ENCODE measurements at regions not wholly inside any gene's neighbourhood (a gene's known extent, or its start where the extent isn't known, plus 50 kb on each side); places are given as distances from the start of the nearest gene placed in this dataset.

DNA sequence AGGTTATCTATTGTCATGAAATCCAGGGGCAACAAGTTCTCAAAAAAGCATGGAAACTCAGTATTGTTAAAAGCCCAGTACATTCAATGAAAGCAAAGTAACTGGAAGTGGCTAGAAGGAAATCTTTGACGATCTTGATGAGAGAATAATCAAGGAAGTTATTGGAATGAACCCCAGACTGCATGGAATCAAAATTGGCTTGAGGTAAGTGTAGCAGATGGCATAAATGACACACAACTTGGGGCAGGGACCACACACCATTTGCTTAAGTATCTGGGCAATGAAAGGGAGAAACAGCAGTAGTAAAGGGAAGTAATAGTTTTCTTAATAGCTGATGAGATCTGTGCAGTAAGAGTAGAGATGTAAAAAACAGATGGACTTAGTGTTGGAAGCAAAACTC lies 238.0 kb downstream of the HS3ST3A1 start:
- Histone ChIP-seq H3K9me3 (replicated peaks; ENCODE audit: control insufficient read depth, insufficient read depth, low read length) (peaks cover 3% of the 10 kb centered on the region), H3K9me1 (replicated peaks; ENCODE audit: control insufficient read depth, extremely low read depth, insufficient read depth, low read length) (no peaks in the 10 kb centered on the region), H3K36me3 (ENCODE audit: control insufficient read depth in 2 of 2, extremely low read depth in 1 of 2, insufficient read depth in 2 of 2, low read length in 2 of 2) (no peaks in the 10 kb centered on the region), H2AFZ (ENCODE audit: low read depth, low read length) (no peak overlapping the region), H3K27me3 (ENCODE audit: control insufficient read depth in 2 of 2, insufficient read depth in 2 of 2, low read length in 2 of 2) (no peaks in the 10 kb centered on the region), H3K4me2 (ENCODE audit: insufficient read depth, low read length) (no peak overlapping the region), H3K9ac (replicated peaks; ENCODE audit: extremely low read depth, insufficient read depth, low read length) (no peak overlapping the region), H3K79me2 (ENCODE audit: control insufficient read depth, insufficient read depth, low read length) (no peaks in the 10 kb centered on the region), H3K27ac (ENCODE audit: insufficient read depth, low read depth, low read length) (no peak overlapping the region), H3K4me1 (ENCODE audit: control insufficient read depth, extremely low read depth, insufficient read depth, low read length) (no peaks in the 10 kb centered on the region), H3K4me3 (replicated peaks in 1 of 3; ENCODE audit: insufficient read depth in 1 of 3, low read depth in 1 of 3, low read length in 3 of 3) (no peak overlapping the region), H4K20me1 (replicated peaks; ENCODE audit: control insufficient read depth, extremely low read depth, insufficient read depth, low read length) (no peaks in the 10 kb centered on the region)
- dilution Hi-C loops (cut with MboI; ENCODE audit: extremely low pct_ligation_motif_present, low sequenced_read_pairs) = no loop called here
- ChIA-PET POLR2A (no interaction called here), CTCF (no interaction called here)
- no TSS peak for BruUV-seq (replicated peaks)
- intact Hi-C loops (cut with micrococcal nuclease) = no loop called here
- DNase-seq (ENCODE audit: low read depth, low spot score) (no peak), FAIRE-seq (no peak)
- no peak for TF ChIP-seq MYC (IDR thresholded peaks at IDR 0.05; ENCODE audit: low read depth, low read length)

DNA sequence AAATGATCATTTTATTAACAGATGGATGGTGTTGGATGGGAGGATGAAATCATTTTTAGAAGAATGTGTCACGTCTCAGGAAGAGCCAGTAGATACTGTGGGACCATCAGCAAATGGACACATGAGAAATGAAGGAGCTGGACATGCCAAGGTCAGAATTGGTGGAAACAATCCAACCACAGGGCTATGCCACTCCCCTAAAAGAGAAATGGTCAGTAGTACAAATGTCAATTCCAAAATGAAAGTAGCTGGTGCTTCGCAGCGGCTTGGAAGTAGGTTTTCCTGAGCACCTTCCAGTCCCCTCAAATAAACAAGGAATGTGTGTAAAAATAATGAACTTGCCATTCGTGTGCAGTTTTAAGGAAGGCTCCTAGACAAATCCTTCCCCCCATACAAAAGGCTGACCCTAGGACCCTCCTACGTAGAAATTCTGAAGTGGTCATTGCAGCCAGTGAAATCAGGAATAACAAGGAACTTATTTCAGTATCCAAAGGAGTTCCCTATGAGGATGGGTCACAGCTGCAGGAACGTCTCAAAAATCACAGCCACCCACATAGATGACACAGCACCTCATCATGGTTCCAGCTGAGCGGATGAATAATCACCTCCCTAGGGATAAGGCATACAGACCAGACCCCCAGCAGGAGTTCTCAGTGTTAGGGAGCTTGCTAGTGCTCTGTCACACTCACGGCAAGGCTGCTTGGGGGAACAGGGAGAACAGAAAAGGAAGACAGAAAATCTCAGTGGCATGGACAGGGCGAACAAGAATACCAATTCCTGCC lies 239.2 kb downstream of the HS3ST3A1 start:
- Histone ChIP-seq H4K20me1 (replicated peaks; ENCODE audit: control insufficient read depth, extremely low read depth, insufficient read depth, low read length) (no peaks in the 10 kb centered on the region), H3K9ac (replicated peaks; ENCODE audit: extremely low read depth, insufficient read depth, low read length) (no peak overlapping the region), H3K9me3 (replicated peaks; ENCODE audit: control insufficient read depth, insufficient read depth, low read length) (peaks cover 3% of the 10 kb centered on the region), H3K27ac (ENCODE audit: insufficient read depth, low read depth, low read length) (no peak overlapping the region), H3K4me2 (ENCODE audit: insufficient read depth, low read length) (no peak overlapping the region), H2AFZ (ENCODE audit: low read depth, low read length) (no peak overlapping the region), H3K4me3 (replicated peaks in 1 of 3; ENCODE audit: insufficient read depth in 1 of 3, low read depth in 1 of 3, low read length in 3 of 3) (no peak overlapping the region), H3K36me3 (ENCODE audit: control insufficient read depth in 2 of 2, extremely low read depth in 1 of 2, insufficient read depth in 2 of 2, low read length in 2 of 2) (no peaks in the 10 kb centered on the region), H3K79me2 (ENCODE audit: control insufficient read depth, insufficient read depth, low read length) (no peaks in the 10 kb centered on the region), H3K27me3 (ENCODE audit: control insufficient read depth in 2 of 2, insufficient read depth in 2 of 2, low read length in 2 of 2) (no peaks in the 10 kb centered on the region), H3K9me1 (replicated peaks; ENCODE audit: control insufficient read depth, extremely low read depth, insufficient read depth, low read length) (no peaks in the 10 kb centered on the region), H3K4me1 (ENCODE audit: control insufficient read depth, extremely low read depth, insufficient read depth, low read length) (no peaks in the 10 kb centered on the region)
- dilution Hi-C loops (cut with MboI; ENCODE audit: extremely low pct_ligation_motif_present, low sequenced_read_pairs) = no loop called here
- intact Hi-C loops (cut with micrococcal nuclease) = no loop called here
- TF ChIP-seq JUN (IDR thresholded peaks at IDR 0.05; ENCODE audit: borderline replicate concordance, insufficient read depth, insufficient read length, low read depth) (no peak), POLR2AphosphoS5 (IDR thresholded peaks at IDR 0.05; ENCODE audit: insufficient read depth, low read depth, low read length) (no peak), FOS (IDR thresholded peaks at IDR 0.05; ENCODE audit: borderline replicate concordance, insufficient read depth, low read length) (no peak), GATA2 (IDR thresholded peaks at IDR 0.05; ENCODE audit: insufficient read depth, insufficient read length, low read depth, low read length) (no peak), EZH2 (IDR thresholded peaks at IDR 0.05; ENCODE audit: borderline replicate concordance, low read depth, low read length, severe bottlenecking) (no peak), POLR2A (IDR thresholded peaks at IDR 0.05; ENCODE audit: low read depth, low read length) (no peak), MYC (IDR thresholded peaks at IDR 0.05; ENCODE audit: low read depth, low read length) (no peak)
- TF ChIP-seq, protein P1, sequence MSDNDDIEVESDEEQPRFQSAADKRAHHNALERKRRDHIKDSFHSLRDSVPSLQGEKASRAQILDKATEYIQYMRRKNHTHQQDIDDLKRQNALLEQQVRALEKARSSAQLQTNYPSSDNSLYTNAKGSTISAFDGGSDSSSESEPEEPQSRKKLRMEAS (IDR thresholded peaks at IDR 0.05; ENCODE audit: insufficient read depth, insufficient read length) = no peak
- TF ChIP-seq, protein P2, sequence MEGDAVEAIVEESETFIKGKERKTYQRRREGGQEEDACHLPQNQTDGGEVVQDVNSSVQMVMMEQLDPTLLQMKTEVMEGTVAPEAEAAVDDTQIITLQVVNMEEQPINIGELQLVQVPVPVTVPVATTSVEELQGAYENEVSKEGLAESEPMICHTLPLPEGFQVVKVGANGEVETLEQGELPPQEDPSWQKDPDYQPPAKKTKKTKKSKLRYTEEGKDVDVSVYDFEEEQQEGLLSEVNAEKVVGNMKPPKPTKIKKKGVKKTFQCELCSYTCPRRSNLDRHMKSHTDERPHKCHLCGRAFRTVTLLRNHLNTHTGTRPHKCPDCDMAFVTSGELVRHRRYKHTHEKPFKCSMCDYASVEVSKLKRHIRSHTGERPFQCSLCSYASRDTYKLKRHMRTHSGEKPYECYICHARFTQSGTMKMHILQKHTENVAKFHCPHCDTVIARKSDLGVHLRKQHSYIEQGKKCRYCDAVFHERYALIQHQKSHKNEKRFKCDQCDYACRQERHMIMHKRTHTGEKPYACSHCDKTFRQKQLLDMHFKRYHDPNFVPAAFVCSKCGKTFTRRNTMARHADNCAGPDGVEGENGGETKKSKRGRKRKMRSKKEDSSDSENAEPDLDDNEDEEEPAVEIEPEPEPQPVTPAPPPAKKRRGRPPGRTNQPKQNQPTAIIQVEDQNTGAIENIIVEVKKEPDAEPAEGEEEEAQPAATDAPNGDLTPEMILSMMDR (IDR thresholded peaks at IDR 0.05; ENCODE audit: extremely low read depth in 1 of 2, insufficient read depth in 1 of 2, low read depth in 1 of 2, low read length in 2 of 2) = no peak
- DNase-seq (ENCODE audit: low read depth, low spot score) (no peak), FAIRE-seq (no peak)
- ChIA-PET CTCF (interaction anchor here (1.2 kb wide), 1 partner anchor 12 kb away, joined by 3 read pairs; no protein-coding TSS in a partner anchor), POLR2A (no interaction called here)
- no TSS peak for BruUV-seq (replicated peaks)

Data from endothelial cell of umbilical vein (primary cell).